AG20443 (cell line): ENCODE measurements at regions not wholly inside any gene's neighbourhood (a gene's known extent, or its start where the extent isn't known, plus 50 kb on each side); places are given as distances from the start of the nearest gene placed in this dataset.
A peak's percentile ranks its signal among the peaks of the same experiment; 100 is the strongest.

Experiments
- DNase-seq: peaks from one replicate; pipeline ENCODE4 v3.0.0; 2012; ENCODE audit warnings: low spot score, mixed read lengths

DNA sequence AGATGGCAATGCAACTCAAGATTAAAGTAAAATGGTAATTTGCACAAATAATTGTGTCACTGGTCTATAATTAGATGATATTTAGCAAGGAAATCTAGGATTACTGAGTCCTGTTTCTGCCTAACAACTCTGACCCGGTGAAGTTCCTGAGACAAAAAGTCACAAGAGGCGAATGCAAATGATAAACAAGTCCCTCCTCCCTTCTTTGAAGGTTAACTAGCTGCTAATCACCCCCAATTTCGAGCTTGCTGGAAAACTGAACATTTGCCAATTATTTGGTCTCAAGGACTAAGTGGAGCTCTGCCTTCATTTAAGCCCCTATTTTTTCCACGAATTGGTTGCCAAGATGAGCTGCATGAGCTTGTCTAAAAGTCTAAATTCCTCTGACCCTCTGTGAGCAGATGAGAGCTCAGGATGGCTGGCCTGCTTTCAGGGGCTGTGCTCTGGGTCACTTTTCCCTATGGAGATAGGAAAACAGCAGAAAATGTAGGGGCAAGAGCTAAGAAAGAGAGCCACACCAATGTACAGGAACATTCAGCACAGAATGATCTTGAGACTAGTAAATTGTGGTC, 127.3 kb downstream of the MBL2 start:
- DNase-seq, result no peak

DNA sequence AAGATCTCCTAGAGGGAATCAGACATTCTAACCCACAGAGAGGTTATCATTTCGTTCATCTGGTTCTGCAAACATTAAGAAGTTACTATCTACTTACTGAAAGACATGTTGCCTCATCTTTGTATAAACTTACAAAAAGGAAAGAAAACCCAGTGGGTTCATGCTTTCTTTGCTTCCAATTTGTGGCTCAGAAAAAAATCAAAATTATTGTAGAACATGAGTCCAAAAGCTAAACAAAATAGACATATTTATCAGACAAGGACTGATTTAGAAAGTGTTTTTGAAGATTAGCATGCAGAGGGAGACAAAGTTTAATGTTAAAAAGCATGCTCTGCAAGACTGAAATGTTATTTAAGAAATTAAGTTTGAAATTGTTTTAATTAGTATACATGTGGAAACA, 123.1 kb downstream of the MBL2 start:
- no peak for DNase-seq

DNA sequence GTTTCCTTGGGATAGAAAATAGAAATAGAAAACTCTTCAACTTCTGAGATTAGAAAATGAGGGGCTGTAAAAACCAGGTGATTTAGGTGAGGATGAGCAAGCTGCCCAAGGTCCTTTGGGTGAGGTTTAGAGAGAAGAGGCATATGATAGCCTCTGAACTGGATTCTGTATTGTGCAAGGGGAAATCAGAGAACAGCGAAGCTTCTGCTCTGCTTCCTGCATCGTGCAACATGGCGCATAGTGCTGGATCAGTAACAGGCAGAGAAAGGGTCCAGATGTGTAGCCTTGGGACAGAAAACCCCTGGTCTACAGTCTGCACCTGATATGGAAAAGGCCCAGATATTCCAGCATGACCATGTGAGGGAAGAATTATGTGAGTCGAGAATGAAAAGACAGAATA, 121.7 kb downstream of the MBL2 start:
- no peak for DNase-seq

DNA sequence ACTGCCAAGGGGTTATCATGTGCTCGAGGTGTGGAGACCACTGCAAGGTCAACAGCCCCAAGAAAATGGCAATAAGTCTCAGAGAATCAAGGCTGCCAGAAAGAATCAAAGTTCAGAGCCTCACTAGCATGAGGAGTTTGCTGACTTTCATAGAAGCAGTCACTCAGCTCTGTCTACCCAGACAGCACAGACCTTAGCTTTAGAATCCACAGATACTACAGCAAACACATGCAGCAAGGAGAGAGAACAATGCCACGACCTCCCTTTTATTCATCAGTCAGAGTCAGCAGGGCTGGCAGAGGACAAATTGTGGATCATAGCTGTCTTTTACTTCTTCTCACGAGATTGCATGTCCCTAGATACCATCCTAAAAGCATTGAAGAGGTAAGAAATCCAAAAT, 121.3 kb downstream of the MBL2 start:
- no peak for DNase-seq

DNA sequence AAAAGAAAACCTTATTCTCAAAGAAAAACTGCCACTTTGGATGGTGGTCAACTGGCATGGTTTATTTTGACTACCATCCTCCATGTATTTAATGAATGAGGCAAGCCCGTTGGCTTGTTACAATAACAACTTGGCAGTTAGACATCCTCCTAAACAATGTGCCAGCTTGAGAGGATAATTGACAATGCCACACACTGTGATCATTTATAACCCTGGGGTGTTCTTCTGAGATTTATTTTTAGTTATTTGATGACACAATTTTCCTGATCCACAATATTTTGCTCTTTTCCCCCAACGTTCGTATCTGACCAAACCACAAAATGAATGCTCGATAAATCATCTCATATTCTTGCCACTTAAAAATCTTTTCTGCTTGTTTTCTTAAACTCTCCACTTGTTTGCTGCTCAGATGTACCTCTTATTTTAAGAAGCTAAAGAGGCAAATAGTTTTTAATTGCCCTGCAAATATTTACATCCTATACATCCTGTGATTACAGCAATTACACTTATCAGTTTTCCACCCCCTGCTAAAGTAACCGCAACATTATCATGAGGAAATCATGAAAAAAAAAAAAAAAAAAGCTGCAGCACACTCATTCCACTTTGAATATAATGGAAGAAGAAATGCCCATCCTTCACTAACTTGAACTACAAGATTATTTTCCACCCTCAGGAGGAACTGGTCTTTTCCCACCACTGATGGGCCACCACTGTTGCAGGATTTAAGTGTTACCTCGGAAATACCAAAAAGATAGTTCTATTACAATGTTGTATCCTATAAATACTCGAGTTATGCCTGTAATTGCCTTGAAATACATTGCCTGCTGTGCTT, 119.9 kb downstream of the MBL2 start:
- DNase-seq, result peak; percentile 21

DNA sequence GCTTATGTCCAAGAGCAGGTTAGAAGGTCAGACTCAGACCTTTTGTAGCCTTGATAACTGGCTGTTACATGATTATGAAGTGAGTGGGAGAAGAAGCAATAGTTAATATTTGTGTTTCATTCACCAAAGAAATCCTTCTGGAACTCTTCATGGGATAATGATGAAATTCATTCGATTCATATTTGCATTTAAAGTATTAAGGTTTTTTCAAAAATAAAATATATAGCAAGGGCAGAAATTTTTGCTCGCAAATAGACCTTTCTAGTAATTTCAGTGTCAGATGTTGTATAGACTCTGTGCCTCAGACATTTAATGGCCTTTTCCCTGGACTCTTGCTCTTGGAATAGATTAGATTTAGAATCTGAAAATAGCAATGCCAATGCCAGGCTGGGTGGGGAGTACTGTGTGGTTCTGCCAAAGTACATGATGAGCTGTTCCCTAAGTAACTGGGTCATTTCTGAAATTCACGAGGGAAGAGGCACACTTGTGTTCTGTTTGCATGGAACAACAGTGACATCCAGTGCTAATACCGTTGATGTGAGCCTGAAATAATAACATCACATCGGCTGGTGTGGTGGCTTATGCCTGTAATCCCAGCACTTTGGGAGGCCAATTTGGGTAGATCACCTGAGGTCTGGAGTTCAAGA, 119.2 kb downstream of the MBL2 start:
- peak; percentile 23 for DNase-seq

DNA sequence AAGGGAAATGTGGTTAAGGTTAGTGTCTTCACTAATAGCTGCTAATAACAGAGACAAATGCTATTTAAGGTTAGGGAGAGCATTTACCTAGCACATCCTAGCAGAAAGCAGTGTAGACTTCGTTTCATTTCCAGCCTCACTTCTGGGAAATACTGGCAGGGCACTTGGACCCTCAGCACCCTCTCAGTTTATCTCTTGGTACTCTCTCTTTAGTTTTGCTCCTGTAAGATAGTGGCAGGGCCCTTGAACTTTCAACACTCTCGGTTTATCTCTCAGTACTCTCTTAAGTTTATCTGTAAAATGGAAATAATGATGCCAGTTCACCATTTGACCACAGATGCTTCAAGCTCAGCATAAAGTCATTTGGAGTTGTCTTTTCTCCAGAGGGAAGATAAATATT, 118.4 kb downstream of the MBL2 start:
- no peak for DNase-seq

DNA sequence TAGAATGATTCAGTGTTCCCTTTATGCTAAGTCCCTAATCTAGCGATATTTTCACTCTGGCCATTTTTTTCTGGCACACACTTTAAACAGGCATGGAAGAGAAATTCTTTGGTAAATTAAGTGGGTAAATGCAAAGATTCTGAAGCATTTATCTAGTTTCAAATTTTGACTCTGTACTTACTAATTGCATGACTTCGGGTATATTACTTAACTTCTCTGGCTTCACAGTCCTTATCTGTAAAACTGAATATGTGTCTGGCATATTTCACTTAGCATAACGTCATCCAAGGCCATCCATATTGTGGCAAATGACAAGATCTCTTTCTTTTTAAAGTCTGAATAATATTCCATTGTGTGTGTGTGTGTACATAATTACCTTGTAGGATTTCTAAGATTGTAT, 114.5 kb downstream of the MBL2 start:
- no peak for DNase-seq

DNA sequence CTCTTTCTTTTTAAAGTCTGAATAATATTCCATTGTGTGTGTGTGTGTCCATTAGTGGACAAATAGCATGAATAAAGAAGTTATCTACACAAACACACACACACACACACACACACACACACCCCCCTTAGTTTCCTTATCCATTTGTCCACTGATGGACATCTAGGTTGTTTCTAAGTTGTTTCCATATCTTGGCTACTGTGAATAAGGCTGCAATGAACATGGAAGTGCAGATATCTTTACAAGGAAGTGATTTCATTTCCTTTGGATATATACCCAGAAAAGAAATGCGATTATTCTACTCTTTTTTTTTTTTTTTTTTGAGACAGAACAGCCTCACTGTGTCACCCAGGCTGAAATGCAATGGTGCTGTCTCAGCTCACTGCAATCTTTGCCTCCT, 113.5 kb downstream of the MBL2 start:
- DNase-seq, result no peak

DNA sequence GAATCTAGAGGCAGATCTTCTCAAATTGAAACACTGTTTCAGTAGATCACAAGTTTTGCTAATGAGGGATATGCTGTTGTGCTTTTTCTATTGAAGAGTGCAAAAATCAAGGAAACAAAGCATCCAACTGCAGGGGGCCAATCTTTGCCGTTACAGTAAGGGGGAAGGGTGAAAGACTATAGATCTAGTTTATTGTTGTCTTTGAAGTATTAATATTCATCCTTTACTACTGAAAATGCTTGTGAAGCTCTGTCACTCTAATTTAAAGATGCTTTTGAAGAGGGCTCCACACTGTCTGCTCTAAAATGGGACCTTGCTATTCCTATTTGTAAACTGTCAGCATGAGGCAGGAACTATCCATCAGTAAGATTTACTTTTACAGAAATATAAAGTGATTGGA, 110.3 kb downstream of the MBL2 start:
- DNase-seq, result no peak

DNA sequence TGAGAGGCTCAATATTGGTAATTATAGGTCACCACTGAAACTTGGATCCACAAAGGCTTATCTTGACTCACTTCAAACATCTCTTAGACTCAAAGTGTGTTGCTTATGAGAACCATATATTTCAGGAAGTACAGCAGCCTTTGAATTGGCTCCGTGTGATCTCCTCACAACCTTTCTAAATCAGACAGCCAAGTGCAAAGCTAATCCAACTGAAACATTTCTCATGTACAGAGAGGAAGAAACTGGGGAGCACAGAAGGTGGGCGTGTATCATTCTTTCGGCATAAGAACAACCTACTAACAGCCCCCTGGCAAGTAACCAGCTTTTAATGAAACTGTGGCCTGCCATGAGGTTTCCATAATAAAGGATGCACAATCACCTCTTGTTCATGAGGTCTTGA, 109.4 kb downstream of the MBL2 start:
- DNase-seq, result no peak

DNA sequence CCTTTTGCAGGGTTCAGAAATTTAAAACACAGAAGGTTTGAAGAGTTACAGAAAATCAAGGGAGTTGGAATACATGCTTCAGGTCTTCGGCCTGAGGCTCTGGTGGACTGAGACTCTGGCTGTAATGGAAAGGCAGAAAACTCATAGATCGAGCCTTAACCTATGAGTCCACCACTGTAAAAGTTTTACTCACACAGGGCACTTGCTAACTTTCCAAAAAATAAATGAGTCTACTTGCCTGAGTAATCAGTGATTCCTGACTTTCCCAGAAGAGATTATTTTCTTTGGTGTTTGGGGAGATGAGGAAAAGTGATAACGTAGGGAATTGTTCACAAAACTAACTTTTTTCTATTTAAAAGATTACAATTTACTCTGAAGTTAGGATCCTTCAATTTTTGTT, 108.0 kb downstream of the MBL2 start:
- no peak for DNase-seq

DNA sequence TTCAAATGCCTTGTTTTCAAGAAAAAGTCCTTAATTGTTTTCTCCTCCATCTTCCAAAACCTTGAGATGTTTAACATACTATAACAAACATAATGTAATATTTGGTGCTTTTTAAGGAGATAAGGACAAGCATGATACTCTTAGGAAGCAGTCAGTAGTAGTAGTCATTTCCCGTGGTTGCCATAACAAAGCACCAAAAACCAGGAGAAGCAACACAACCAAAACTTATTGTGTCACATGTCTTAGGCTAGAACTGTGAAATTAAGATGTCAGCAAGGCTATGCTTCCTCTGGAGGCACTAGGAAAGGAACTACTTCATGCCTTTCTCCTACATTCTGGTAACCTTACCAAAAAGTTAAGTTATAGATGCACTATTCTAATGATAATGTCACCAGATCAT, 106.8 kb downstream of the MBL2 start:
- no peak for DNase-seq

DNA sequence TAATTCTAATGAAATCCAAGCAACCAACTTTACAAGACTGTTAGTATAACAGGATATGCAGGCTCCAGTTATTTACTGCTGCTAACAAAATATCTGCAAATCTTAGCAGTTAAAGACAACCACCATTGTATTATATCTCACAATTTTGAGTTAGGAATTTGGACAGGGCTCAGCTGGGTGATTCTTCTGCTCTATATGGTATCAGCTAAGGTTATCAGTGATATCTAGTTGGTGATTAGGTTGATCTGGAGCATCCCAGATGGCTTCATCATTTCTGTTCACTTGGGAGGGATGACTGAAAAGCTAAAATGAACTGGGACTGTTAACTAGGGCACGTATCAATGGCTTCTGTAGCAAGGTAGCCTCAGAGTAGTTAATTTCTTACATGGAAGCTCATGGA, 105.7 kb downstream of the MBL2 start:
- DNase-seq, result no peak

DNA sequence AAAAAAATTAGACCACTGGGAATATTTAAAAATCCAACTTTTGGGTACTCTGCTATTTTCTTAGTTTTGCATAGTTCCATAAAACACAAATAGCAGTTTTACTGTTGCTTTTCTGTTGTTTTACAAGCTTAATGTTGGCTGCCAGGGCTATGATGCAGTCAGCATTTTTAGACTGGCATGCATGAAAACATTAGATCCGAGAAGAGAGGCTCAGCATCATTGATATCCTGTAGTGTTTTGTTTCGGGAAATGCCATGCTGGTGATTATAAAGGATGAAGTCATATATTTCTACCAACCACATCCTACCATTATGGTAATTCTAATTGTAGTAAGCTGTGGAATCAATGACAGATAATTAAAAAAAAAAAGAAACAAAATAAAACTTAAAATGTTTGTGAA, 104.6 kb downstream of the MBL2 start:
- peak; percentile 30 for DNase-seq

DNA sequence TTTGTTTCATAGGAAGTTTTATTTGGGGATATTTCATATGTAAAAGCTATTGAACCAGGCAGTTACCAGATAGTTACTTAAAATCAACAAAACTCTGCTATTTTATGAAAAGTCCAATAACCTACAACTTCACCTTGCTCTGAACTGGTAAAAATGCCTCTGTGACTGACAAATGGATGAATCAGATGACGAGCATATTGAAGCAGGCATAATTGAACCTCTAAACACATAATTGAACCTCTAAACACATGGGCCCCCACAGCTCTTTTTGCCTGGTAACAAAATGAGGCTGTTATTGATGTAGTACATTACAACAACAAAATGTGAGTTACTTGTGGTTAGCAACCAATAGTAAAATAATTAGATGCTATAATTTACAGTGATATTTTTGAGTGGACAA, 99.7 kb downstream of the MBL2 start:
- DNase-seq, result no peak

DNA sequence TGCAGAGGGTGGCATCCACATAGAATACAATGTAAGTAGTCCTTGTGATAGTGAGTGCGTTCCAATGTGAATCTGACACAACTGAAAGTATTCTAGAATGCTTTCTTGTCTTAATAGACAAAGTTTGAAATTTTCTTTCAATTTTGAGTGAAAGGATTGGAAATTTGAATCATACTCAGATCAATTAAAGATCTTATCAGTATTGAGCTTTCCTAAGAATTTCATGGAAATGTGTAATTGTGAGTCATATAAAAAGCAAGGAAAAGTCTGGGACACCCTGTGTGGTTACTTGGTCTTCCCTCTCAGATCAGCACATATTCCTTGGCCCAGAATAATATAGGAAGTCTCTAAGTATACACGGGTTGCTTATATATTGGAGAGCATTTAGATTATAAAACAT, 99.1 kb downstream of the MBL2 start:
- no peak for DNase-seq

DNA sequence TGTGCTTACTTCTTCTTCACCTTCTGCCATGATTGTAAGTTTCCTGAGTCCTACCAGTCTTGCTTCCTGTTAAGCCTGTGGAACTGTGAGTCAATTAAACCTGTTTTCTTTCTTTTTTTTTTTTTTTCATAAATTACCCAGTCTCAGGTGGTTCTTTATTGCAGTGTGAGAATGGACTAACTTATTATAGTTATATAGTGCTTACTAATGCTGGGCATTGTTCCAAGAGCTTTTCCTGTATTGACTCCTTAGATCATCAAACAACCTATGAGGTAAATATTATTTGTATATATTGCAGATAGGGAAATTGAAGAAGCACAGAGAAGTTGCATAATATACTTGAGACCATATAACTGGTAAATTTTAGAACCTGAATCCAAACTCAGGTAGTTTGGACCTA, 98.1 kb downstream of the MBL2 start:
- no peak for DNase-seq

DNA sequence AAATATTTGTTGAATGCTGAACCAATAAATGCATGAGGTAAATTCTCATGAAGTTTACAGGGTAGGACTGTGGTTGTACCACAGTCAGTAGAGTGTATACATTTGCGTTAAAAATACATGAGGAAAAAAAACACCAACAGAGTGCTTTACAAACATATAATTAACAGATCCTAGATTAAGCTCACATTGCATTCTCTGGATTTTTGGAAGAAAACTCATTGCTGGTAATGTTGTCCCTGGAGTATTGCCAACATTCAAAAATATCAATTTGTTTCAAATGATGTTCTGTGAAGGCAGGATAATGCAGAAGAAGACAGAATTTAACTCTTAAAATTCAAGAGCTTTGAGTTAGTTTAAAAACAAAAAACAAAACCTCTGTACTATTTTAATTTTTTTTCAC, 95.5 kb downstream of the MBL2 start:
- DNase-seq, result no peak

DNA sequence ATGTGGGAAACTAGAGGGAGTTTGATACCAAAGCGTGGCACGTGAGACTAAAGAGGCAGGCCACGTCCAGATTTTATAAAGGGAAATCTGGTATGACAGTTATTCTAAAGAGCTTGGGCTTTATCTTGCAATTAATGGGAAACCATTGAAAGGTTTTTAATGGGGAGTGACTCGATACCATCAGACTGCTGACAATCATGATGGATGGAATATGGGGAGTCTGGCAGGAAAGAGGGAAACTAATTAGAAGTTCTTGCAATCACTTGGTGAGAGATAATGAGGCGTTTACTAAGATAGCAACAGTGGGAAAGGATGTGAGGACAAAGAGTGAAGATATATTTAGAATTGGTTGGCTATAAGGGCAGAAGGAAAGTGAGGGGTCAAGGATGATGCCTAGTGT, 94.0 kb downstream of the MBL2 start:
- DNase-seq, result no peak

DNA sequence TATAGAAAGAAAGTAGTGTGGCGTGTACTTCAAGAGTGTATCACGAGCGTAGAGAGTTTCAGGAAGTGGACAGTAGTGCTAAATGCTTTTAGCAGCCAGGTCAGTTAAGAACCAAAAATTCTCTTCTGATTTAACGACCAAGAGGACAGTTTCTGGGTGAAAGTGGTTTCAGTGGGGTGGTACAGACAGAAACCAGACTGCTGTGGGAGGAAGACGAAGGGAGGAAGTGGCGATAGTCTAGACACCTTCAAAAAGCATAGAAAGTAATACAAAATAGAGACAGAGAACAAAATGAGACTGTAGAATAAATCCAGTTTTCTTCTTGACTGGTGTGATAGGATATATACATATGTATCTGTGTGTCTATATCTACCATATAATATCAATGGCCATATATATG, 93.5 kb downstream of the MBL2 start:
- DNase-seq, result no peak

DNA sequence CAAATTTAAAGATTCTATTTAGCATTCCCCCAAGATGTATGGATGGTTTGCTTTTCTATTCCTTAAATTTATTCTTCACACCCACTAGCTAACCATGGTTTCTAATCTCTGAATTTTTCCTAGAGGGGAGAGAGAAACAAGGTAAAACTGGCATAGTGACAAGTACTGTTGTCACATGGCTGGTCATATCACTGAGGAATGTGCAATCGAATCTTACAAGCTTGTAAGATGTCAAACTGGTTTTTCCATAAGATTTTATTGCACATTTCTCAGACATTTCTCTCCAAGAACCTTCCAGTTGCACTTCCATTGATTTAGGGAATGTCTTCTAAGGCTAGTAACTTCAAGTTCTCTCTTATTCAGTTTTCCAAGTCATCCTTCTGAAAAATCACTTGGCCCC, 89.8 kb downstream of the MBL2 start:
- no peak for DNase-seq

DNA sequence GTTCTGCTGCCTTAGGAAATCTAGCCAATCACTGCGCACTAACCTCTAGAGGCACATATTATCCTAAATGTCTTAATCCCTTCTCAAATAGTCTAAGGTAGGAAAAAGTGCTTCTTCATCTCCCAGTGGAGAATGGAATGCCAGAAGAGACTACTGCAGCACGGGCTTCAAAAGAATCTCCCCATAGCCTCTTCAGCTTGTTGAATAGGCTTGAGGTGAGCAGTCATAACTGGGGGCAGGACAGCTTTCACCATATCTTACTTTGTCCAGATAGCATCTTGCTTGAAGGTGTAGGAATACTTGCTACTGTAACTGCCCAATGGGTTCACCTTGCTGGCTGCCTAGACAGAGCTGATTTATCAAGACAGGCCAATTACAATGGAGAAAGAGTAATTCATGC, 88.8 kb downstream of the MBL2 start:
- no peak for DNase-seq

DNA sequence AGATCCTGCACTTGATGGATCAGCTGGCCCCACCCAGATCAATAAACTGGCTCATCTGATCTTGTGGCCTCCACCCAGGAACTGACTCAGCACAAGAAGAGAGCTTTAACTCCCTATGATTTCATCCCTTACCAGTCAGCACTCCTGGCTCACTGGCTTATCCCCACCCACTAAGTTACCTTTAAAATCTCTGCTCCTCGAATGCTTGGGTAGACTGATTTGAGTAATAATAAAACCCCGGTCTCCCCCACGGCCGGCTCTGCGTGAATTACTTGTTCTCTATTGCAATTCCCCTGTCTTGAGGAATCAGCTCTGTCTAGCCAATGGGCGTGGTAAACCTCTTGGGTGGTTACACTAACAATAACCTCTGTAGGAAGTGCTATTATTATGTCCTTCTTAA, 83.7 kb downstream of the MBL2 start:
- no peak for DNase-seq
